ENCODE measurements at regions not wholly inside any gene's neighbourhood (a gene's known extent, or its start where the extent isn't known, plus 50 kb on each side); places are given as distances from the start of the nearest gene placed in this dataset.

- Histone ChIP-seq H3K27ac (ENCODE audit: low read depth, low read length) (no peak overlapping the region), H3K9ac (ENCODE audit: low read depth, low read length) (no peak overlapping the region), H3K27me3 (ENCODE audit: insufficient read depth, low read length) (no peaks in the 10 kb centered on the region), H3K4me3 (ENCODE audit: low read length) (no peak overlapping the region), H3K4me1 (ENCODE audit: insufficient read depth, low read length) (no peaks in the 10 kb centered on the region), H3K9me3 (ENCODE audit: insufficient read depth, low read depth, low read length) (no peaks in the 10 kb centered on the region), H3K36me3 (ENCODE audit: insufficient read depth, low read length) (no peaks in the 10 kb centered on the region)
- 43% methylated on average over 1 of the region's 1 CpG for WGBS
Observed at GRCh38 chr2:14828223-14828622, 195.7 kb downstream of the LRATD1 start.

GRCh38 chr2:14828968-14829367, 196.5 kb downstream of the LRATD1 start:
- no peaks in the 10 kb centered on the region for H3K27me3 ChIP-seq (ENCODE audit: insufficient read depth, low read length)
- no peaks in the 10 kb centered on the region for H3K9me3 ChIP-seq (ENCODE audit: insufficient read depth, low read depth, low read length)
- no peaks in the 10 kb centered on the region for H3K36me3 ChIP-seq (ENCODE audit: insufficient read depth, low read length)
- H3K9ac ChIP-seq (ENCODE audit: low read depth, low read length): no peak overlapping the region
- 97% methylated on average over 2 of the region's 3 CpGs for WGBS
- no peak overlapping the region for H3K4me3 ChIP-seq (ENCODE audit: low read length)
- no peaks in the 10 kb centered on the region for H3K4me1 ChIP-seq (ENCODE audit: insufficient read depth, low read length)
- no peak overlapping the region for H3K27ac ChIP-seq (ENCODE audit: low read depth, low read length)

- no peaks in the 10 kb centered on the region for H3K9me3 ChIP-seq (ENCODE audit: insufficient read depth, low read depth, low read length)
- WGBS: 94% methylated on average over 2 of the region's 3 CpGs
- H3K4me1 ChIP-seq (ENCODE audit: insufficient read depth, low read length): no peaks in the 10 kb centered on the region
- H3K27ac ChIP-seq (ENCODE audit: low read depth, low read length): no peak overlapping the region
- no peak overlapping the region for H3K4me3 ChIP-seq (ENCODE audit: low read length)
- no peak overlapping the region for H3K9ac ChIP-seq (ENCODE audit: low read depth, low read length)
- H3K27me3 ChIP-seq (ENCODE audit: insufficient read depth, low read length): no peaks in the 10 kb centered on the region
- no peaks in the 10 kb centered on the region for H3K36me3 ChIP-seq (ENCODE audit: insufficient read depth, low read length)
Observed at GRCh38 chr2:14831458-14831857, 198.9 kb downstream of the LRATD1 start.

GRCh38 chr2:14843507-14844204, 211.1 kb downstream of the LRATD1 start:
- no peaks in the 10 kb centered on the region for H3K36me3 ChIP-seq (ENCODE audit: insufficient read depth, low read length)
- H3K9me3 ChIP-seq (ENCODE audit: insufficient read depth, low read depth, low read length): no peaks in the 10 kb centered on the region
- no peak overlapping the region for H3K9ac ChIP-seq (ENCODE audit: low read depth, low read length)
- H3K27ac ChIP-seq (ENCODE audit: low read depth, low read length): no peak overlapping the region
- no peaks in the 10 kb centered on the region for H3K4me1 ChIP-seq (ENCODE audit: insufficient read depth, low read length)
- whole genome bisulfite sequencing: 96% methylated on average over 5 of the region's 5 CpGs
- no peaks in the 10 kb centered on the region for H3K27me3 ChIP-seq (ENCODE audit: insufficient read depth, low read length)
- no peak overlapping the region for H3K4me3 ChIP-seq (ENCODE audit: low read length)

GRCh38 chr2:14855751-14856150, 223.2 kb downstream of the LRATD1 start:
- H3K4me1 ChIP-seq (ENCODE audit: insufficient read depth, low read length): no peaks in the 10 kb centered on the region; the same call in 1 of the 2 replicates
- H3K9me3 ChIP-seq (ENCODE audit: insufficient read depth, low read depth, low read length): 0 out of 2 replicates have a peak, but pooled peaks cover 3% of the 10 kb centered on the region
- no peaks in the 10 kb centered on the region for H3K27me3 ChIP-seq (ENCODE audit: insufficient read depth, low read length)
- no peaks in the 10 kb centered on the region for H3K36me3 ChIP-seq (ENCODE audit: insufficient read depth, low read length)
- no peak overlapping the region for H3K9ac ChIP-seq (ENCODE audit: low read depth, low read length)
- 100% methylated on average over 1 of the region's 2 CpGs for WGBS
- H3K27ac ChIP-seq (ENCODE audit: low read depth, low read length): no peak overlapping the region
- H3K4me3 ChIP-seq (ENCODE audit: low read length): no peak overlapping the region

- Histone ChIP-seq H3K9me3 (ENCODE audit: insufficient read depth, low read depth, low read length) (0 out of 2 replicates have a peak, but pooled peaks cover 9% of the 10 kb centered on the region), H3K4me1 (ENCODE audit: insufficient read depth, low read length) (no peaks in the 10 kb centered on the region; the same call in 1 of the 2 replicates), H3K4me3 (ENCODE audit: low read length) (no peak overlapping the region), H3K9ac (ENCODE audit: low read depth, low read length) (no peak overlapping the region), H3K36me3 (ENCODE audit: insufficient read depth, low read length) (no peaks in the 10 kb centered on the region), H3K27me3 (ENCODE audit: insufficient read depth, low read length) (no peaks in the 10 kb centered on the region), H3K27ac (ENCODE audit: low read depth, low read length) (no peak overlapping the region)
- WGBS: 92% methylated on average over 3 of the region's 3 CpGs
Observed at GRCh38 chr2:14861181-14861580, 228.7 kb downstream of the LRATD1 start.

GRCh38 chr2:14866736-14867352, 234.3 kb downstream of the LRATD1 start:
- Histone ChIP-seq H3K9me3 (ENCODE audit: insufficient read depth, low read depth, low read length) (peaks cover 16% of the 10 kb centered on the region; the same call in 1 of the 2 replicates), H3K4me1 (ENCODE audit: insufficient read depth, low read length) (no peaks in the 10 kb centered on the region), H3K36me3 (ENCODE audit: insufficient read depth, low read length) (no peaks in the 10 kb centered on the region), H3K9ac (ENCODE audit: low read depth, low read length) (no peak overlapping the region), H3K4me3 (ENCODE audit: low read length) (no peak overlapping the region), H3K27me3 (ENCODE audit: insufficient read depth, low read length) (no peaks in the 10 kb centered on the region), H3K27ac (ENCODE audit: low read depth, low read length) (no peak overlapping the region)
- 100% methylated on average over 1 of the region's 1 CpG for WGBS

GRCh38 chr2:14867853-14868252, 235.3 kb downstream of the LRATD1 start:
- H3K27ac ChIP-seq (ENCODE audit: low read depth, low read length): no peak overlapping the region
- 93% methylated on average over 1 of the region's 1 CpG for WGBS

GRCh38 chr2:14872779-14873325, 240.3 kb downstream of the LRATD1 start:
- 95% methylated on average over 17 of the region's 17 CpGs for WGBS
- H3K27ac ChIP-seq (ENCODE audit: low read depth, low read length): no peak overlapping the region
- no peak overlapping the region for H3K4me3 ChIP-seq (ENCODE audit: low read length)

More at GRCh38 chr2:14867853-14868252, 235.3 kb downstream of the LRATD1 start:
- no peaks in the 10 kb centered on the region for H3K27me3 ChIP-seq (ENCODE audit: insufficient read depth, low read length)
- no peaks in the 10 kb centered on the region for H3K36me3 ChIP-seq (ENCODE audit: insufficient read depth, low read length)
- peaks cover 18% of the 10 kb centered on the region; the same call in 1 of the 2 replicates for H3K9me3 ChIP-seq (ENCODE audit: insufficient read depth, low read depth, low read length)
- H3K4me1 ChIP-seq (ENCODE audit: insufficient read depth, low read length): no peaks in the 10 kb centered on the region
- no peak overlapping the region for H3K4me3 ChIP-seq (ENCODE audit: low read length)
- H3K9ac ChIP-seq (ENCODE audit: low read depth, low read length): no peak overlapping the region

GRCh38 chr2:14881651-14882327, 249.3 kb downstream of the LRATD1 start:
- Histone ChIP-seq H3K27me3 (ENCODE audit: insufficient read depth, low read length) (no peaks in the 10 kb centered on the region), H3K36me3 (ENCODE audit: insufficient read depth, low read length) (no peaks in the 10 kb centered on the region), H3K4me1 (ENCODE audit: insufficient read depth, low read length) (no peaks in the 10 kb centered on the region), H3K4me3 (ENCODE audit: low read length) (no peak overlapping the region), H3K9me3 (ENCODE audit: insufficient read depth, low read depth, low read length) (no peaks in the 10 kb centered on the region), H3K27ac (ENCODE audit: low read depth, low read length) (no peak overlapping the region), H3K9ac (ENCODE audit: low read depth, low read length) (no peak overlapping the region)
- WGBS: 100% methylated on average over 2 of the region's 3 CpGs

More at GRCh38 chr2:14872779-14873325, 240.3 kb downstream of the LRATD1 start:
- Histone ChIP-seq H3K36me3 (ENCODE audit: insufficient read depth, low read length) (no peaks in the 10 kb centered on the region), H3K4me1 (ENCODE audit: insufficient read depth, low read length) (no peaks in the 10 kb centered on the region), H3K9me3 (ENCODE audit: insufficient read depth, low read depth, low read length) (peaks cover 11% of the 10 kb centered on the region; the same call in 1 of the 2 replicates), H3K9ac (ENCODE audit: low read depth, low read length) (no peak overlapping the region), H3K27me3 (ENCODE audit: insufficient read depth, low read length) (no peaks in the 10 kb centered on the region)

- H3K36me3 ChIP-seq (ENCODE audit: insufficient read depth, low read length): no peaks in the 10 kb centered on the region
- no peaks in the 10 kb centered on the region for H3K27me3 ChIP-seq (ENCODE audit: insufficient read depth, low read length)
- no peak overlapping the region for H3K9ac ChIP-seq (ENCODE audit: low read depth, low read length)
- no peak overlapping the region for H3K4me3 ChIP-seq (ENCODE audit: low read length)
- no peaks in the 10 kb centered on the region for H3K9me3 ChIP-seq (ENCODE audit: insufficient read depth, low read depth, low read length)
- H3K4me1 ChIP-seq (ENCODE audit: insufficient read depth, low read length): no peaks in the 10 kb centered on the region
- no peak overlapping the region for H3K27ac ChIP-seq (ENCODE audit: low read depth, low read length)
- WGBS: 92% methylated on average over 1 of the region's 2 CpGs
Observed at GRCh38 chr2:14884651-14885050, 252.1 kb downstream of the LRATD1 start.

Measured in HUES64 (cell line).